ENCODE measurements at regions not wholly inside any gene's neighbourhood (a gene's known extent, or its start where the extent isn't known, plus 50 kb on each side); places are given as distances from the start of the nearest gene placed in this dataset.

DNA sequence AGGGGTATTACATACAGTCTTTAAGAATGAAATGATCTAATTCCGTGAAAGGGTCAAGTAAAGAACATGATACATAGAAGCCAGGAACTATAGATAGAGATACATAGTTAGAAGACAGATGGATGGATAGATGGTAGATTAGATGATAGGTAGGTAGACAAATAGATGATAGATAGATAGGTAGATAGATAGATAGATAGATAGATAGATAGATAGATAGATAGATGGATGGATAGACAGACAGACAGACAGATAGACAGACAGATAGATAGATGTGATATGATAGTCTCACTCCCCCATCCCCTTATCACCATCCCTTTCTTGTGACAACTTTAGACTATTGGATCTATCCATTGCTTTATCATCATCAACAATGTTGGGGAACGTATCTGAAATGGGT, 448.2 kb downstream of the METTL4 start:
- Histone ChIP-seq H3K36me3 (no peaks in the 10 kb centered on the region), H3K27ac (no peak overlapping the region), H3K4me3 (no peak overlapping the region), H3K4me1 (no peaks in the 10 kb centered on the region), H3K9me3 (no peaks in the 10 kb centered on the region), H3K27me3 (no peaks in the 10 kb centered on the region)
- intact Hi-C loops (cut with DNase I; ENCODE audit: low total_unique reads) = no loop called here
- TF ChIP-seq, protein P1, sequence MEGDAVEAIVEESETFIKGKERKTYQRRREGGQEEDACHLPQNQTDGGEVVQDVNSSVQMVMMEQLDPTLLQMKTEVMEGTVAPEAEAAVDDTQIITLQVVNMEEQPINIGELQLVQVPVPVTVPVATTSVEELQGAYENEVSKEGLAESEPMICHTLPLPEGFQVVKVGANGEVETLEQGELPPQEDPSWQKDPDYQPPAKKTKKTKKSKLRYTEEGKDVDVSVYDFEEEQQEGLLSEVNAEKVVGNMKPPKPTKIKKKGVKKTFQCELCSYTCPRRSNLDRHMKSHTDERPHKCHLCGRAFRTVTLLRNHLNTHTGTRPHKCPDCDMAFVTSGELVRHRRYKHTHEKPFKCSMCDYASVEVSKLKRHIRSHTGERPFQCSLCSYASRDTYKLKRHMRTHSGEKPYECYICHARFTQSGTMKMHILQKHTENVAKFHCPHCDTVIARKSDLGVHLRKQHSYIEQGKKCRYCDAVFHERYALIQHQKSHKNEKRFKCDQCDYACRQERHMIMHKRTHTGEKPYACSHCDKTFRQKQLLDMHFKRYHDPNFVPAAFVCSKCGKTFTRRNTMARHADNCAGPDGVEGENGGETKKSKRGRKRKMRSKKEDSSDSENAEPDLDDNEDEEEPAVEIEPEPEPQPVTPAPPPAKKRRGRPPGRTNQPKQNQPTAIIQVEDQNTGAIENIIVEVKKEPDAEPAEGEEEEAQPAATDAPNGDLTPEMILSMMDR (IDR thresholded peaks at IDR 0.05) = no peak
- TF ChIP-seq POLR2A (IDR thresholded peaks at IDR 0.05) (no peak), POLR2AphosphoS5 (IDR thresholded peaks at IDR 0.05) (no peak)
- no peak for DNase-seq (ENCODE audit: low spot score in 2 of 2)

DNA sequence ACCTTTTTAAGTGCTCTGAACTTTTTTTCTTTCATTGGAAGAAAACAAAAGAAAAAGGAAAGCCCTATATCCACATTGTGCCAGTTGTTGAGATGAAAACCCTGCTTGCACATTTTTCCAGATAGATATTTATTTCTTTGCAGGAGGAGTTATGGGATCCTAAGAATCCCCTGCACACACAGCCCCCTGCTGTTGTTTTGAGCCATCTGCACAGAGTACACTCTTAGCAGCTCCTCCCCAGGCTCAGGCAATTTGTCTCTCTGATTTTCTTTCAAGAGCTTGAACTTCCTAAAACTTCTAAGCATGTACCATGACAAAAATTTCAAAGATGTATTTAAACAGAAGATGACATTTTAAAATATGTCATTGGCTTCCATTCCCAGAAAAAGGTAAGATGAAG, 436.9 kb downstream of the METTL4 start:
- no peak for TF ChIP-seq POLR2A (IDR thresholded peaks at IDR 0.05)
- intact Hi-C loops (cut with DNase I; ENCODE audit: low total_unique reads) = no loop called here
- H3K27ac ChIP-seq = no peak overlapping the region
- no peaks in the 10 kb centered on the region for H3K9me3 ChIP-seq
- no peaks in the 10 kb centered on the region for H3K4me1 ChIP-seq
- no peak for DNase-seq (ENCODE audit: low spot score in 2 of 2)
- H3K27me3 ChIP-seq = no peaks in the 10 kb centered on the region
- H3K4me3 ChIP-seq = no peak overlapping the region
- H3K36me3 ChIP-seq = no peaks in the 10 kb centered on the region

DNA sequence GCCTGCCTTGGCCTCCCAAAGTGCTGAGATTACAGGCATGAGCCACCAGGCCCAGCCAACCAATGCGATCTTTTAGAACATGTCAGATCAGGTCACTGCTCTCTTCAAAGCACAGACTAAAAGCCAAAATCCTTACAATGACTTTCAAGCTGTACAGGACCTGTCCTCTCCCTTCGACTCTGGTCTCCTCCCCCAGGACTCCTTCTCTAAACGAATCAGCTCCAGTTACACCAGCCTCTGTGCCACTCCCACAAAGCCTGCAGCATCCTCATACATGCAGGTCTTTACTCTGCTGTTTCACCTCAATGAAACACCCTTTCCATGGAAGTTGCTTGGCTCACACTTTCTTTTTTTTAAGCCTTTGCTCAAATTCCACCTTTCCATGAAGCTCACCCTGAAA, 436.0 kb downstream of the METTL4 start:
- no peaks in the 10 kb centered on the region for H3K36me3 ChIP-seq
- no peak for DNase-seq (ENCODE audit: low spot score in 2 of 2)
- H3K9me3 ChIP-seq = no peaks in the 10 kb centered on the region
- intact Hi-C loops (cut with DNase I; ENCODE audit: low total_unique reads) = no loop called here
- TF ChIP-seq POLR2AphosphoS5 (IDR thresholded peaks at IDR 0.05) = no peak
- no peak overlapping the region for H3K4me3 ChIP-seq
- no peak overlapping the region for H3K27ac ChIP-seq
- H3K4me1 ChIP-seq = no peaks in the 10 kb centered on the region
- H3K27me3 ChIP-seq = no peaks in the 10 kb centered on the region

DNA sequence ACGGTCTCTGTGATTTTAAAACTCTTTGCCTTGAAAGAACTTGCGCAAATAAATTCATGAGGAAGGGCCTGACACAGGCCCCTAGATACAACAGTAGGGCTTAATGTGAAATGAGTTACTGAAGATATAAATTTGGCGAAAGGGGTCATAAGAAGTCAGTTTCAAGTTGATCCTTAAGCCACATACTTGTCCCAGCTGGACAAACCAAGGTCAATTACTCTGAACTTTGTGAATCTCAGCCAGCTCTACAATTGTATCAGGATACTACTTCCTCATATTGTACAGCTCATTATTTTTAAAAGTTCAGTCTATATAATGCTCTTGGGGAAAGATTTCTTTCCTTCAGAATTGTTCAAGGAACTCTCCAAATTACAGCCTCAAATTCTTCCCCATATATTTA, 432.8 kb downstream of the METTL4 start:
- no peak for DNase-seq (ENCODE audit: low spot score in 2 of 2)
- no peak overlapping the region for H3K27ac ChIP-seq
- intact Hi-C loops (cut with DNase I; ENCODE audit: low total_unique reads) = no loop called here
- H3K36me3 ChIP-seq = no peaks in the 10 kb centered on the region
- no peaks in the 10 kb centered on the region for H3K4me1 ChIP-seq
- no peaks in the 10 kb centered on the region for H3K27me3 ChIP-seq
- H3K4me3 ChIP-seq = no peak overlapping the region
- TF ChIP-seq POLR2AphosphoS5 (IDR thresholded peaks at IDR 0.05) = no peak
- TF ChIP-seq, protein P1 (IDR thresholded peaks at IDR 0.05) = no peak
- no peak for TF ChIP-seq POLR2A (IDR thresholded peaks at IDR 0.05)
- no peaks in the 10 kb centered on the region for H3K9me3 ChIP-seq

DNA sequence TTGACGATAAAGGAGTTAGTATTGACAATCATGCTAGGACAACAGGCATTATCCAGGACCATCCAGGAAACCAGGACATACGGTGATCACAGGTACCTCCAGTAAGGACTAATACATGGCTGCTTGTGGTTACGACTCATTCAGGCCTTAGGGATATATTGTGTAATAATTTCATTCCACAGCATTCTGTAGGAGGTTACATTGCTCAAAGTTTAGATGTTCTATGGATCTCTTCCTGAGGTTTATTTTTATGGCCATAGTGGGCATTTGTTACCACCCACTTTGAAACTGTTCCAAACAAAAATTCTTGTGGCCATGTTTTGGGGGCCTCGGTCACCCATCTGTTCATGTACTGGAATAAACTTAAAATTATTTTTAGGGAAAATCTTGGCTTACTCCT, 431.6 kb downstream of the METTL4 start:
- no peaks in the 10 kb centered on the region for H3K9me3 ChIP-seq
- H3K36me3 ChIP-seq = no peaks in the 10 kb centered on the region
- DNase-seq (ENCODE audit: low spot score in 2 of 2) = no peak
- TF ChIP-seq, protein P1 (IDR thresholded peaks at IDR 0.05) = no peak
- TF ChIP-seq POLR2AphosphoS5 (IDR thresholded peaks at IDR 0.05) (no peak), POLR2A (IDR thresholded peaks at IDR 0.05) (no peak)
- H3K27ac ChIP-seq = no peak overlapping the region
- no peak overlapping the region for H3K4me3 ChIP-seq
- intact Hi-C loops (cut with DNase I; ENCODE audit: low total_unique reads) = no loop called here
- no peaks in the 10 kb centered on the region for H3K4me1 ChIP-seq
- H3K27me3 ChIP-seq = no peaks in the 10 kb centered on the region

DNA sequence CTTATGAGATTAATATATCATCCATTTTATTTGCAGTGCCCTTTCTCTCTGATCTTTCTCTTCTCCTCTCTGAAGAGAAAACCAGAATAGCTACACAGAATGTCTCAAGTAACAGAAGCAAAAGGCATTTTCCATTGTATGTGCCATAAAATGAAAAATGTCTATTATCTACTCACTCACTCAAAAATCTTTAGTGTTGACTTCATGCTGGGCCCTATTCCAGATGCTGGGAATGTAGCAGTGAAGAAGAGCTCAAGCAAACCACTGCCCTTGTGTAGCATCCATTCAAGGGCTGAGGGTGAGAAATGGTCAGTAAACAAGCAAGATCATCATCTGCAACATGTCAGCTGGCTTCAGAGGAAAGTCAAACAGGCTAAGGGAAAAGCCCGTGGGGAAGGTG, 427.7 kb downstream of the METTL4 start:
- H3K9me3 ChIP-seq = no peaks in the 10 kb centered on the region
- H3K36me3 ChIP-seq = no peaks in the 10 kb centered on the region
- intact Hi-C loops (cut with DNase I; ENCODE audit: low total_unique reads) = no loop called here
- no peak for DNase-seq (ENCODE audit: low spot score in 2 of 2)
- no peak overlapping the region for H3K4me3 ChIP-seq
- no peak for TF ChIP-seq POLR2AphosphoS5 (IDR thresholded peaks at IDR 0.05)
- TF ChIP-seq, protein P1 (IDR thresholded peaks at IDR 0.05) = no peak
- no peak for TF ChIP-seq POLR2A (IDR thresholded peaks at IDR 0.05)
- H3K27ac ChIP-seq = no peak overlapping the region
- H3K27me3 ChIP-seq = no peaks in the 10 kb centered on the region
- H3K4me1 ChIP-seq = no peaks in the 10 kb centered on the region

Measured in breast epithelium (tissue), 4 donors.